K562 (cell line): ENCODE measurements at regions not wholly inside any gene's neighbourhood (a gene's known extent, or its start where the extent isn't known, plus 50 kb on each side); places are given as distances from the start of the nearest gene placed in this dataset.

Experiments
- ATAC-seq: fragments of 200-7000 bp; cut with Tn5 transposase; 3 replicates; pipeline ENCODE4 v1.9.1; 2020; ENCODE audit warnings: moderate library complexity
- BruUV-seq: library from RNA; stranded (reverse); fragments of 400-500 nt; replicated peaks from 2 replicates; lab custom pipeline; 2021; lab: Mats Ljungman, UMichigan
- CTCF ChIA-PET: fragments of 300-600 bp; formaldehyde crosslinking; extraction: SDS; loops from one replicate; lab custom pipeline; 2021; ENCODE audit warnings: low intra/inter-chr PET ratio; lab: Yijun Ruan, JAX
- POLR2A ChIA-PET: fragments of 300-600, 350-650 bp; sonication (Branson Sonifier 250); formaldehyde crosslinking; extraction: SDS; loops from one replicate; lab custom pipeline; 2021; ENCODE audit warnings: antibody characterized with exemption, inconsistent platforms; lab: Yijun Ruan, JAX
- DNase-seq, 4 experiments: peaks; one replicate each; pipeline versions ENCODE4 v3.0.0 to v3.0.0-alpha.2; 2011 to 2018; ENCODE audit warnings: low spot score in 3 of 4, mixed read lengths in 3 of 4; ENCODE audit errors: extremely low read depth in 1 of 4
- FAIRE-seq: peaks from 2 replicates; lab custom pipeline; 2011; peaks lifted over from hg19 to GRCh38; lab: Jason Lieb, UNC
- H2AFZ ChIP-seq: 2 replicates; pipeline ENCODE4 v1.6.0; 2011; ENCODE audit warnings: low read depth, low read length, control low read depth, inconsistent platforms
- H3K27ac ChIP-seq: fragments of 200-600 bp; 3 replicates; pipeline ENCODE4 v1.8.0; 2011; ENCODE audit warnings: low read depth, mild to moderate bottlenecking, control low read depth, inconsistent platforms, low read length, moderate library complexity, mixed read lengths; ENCODE audit errors: extremely low read depth
- H3K27me3 ChIP-seq, 2 experiments: fragments of 300-600 bp in 1 of 2; 2 replicates in 1 of 2; 3 replicates in 1 of 2; pipeline versions ENCODE4 v1.6.0 to v1.8.0; 2011; ENCODE audit warnings: inconsistent platforms in 2 of 2, low read length in 2 of 2, mild to moderate bottlenecking in 1 of 2, mixed read lengths in 1 of 2, moderate library complexity in 1 of 2; ENCODE audit not compliant: control insufficient read depth in 2 of 2, insufficient read depth in 2 of 2
- H3K36me3 ChIP-seq: fragments of 300-600 bp; 3 replicates; pipeline ENCODE4 v1.8.0; 2011; ENCODE audit warnings: mild to moderate bottlenecking, low read length, inconsistent platforms; ENCODE audit not compliant: control insufficient read depth, insufficient read depth
- H3K4me1 ChIP-seq, 2 experiments: fragments of 200-600 bp in 1 of 2; replicated peaks in 1 of 2; 2 replicates in 1 of 2; 3 replicates in 1 of 2; pipeline versions ENCODE4 v1.5.1 to v1.8.0; 2011; ENCODE audit warnings: inconsistent platforms in 2 of 2, low read length in 2 of 2, mild to moderate bottlenecking in 1 of 2, mixed read lengths in 1 of 2, moderate library complexity in 1 of 2; ENCODE audit not compliant: control insufficient read depth in 2 of 2, insufficient read depth in 2 of 2
- H3K4me2 ChIP-seq: 2 replicates; pipeline ENCODE4 v1.6.1; 2011; ENCODE audit warnings: low read length, control low read depth, inconsistent platforms, mixed read lengths; ENCODE audit not compliant: insufficient read depth
- H3K4me3 ChIP-seq: fragments of 200-600 bp; sonication (generic), shearing (Covaris generic); 2 replicates; pipeline ENCODE4 v1.5.1; 2016; ENCODE audit warnings: control low read depth, inconsistent platforms
- H3K79me2 ChIP-seq: fragments of 200-600 bp; 3 replicates; pipeline ENCODE4 v1.8.0; 2011; ENCODE audit warnings: low read length, inconsistent platforms; ENCODE audit not compliant: control insufficient read depth, insufficient read depth
- H3K9ac ChIP-seq, 2 experiments: 2 replicates each; pipeline versions ENCODE4 v1.6.0 to v1.6.1; 2011; ENCODE audit warnings: low read depth in 2 of 2, low read length in 2 of 2, control low read depth in 1 of 2, inconsistent platforms in 1 of 2, mild to moderate bottlenecking in 1 of 2, mixed read lengths in 1 of 2; ENCODE audit not compliant: insufficient read depth in 1 of 2
- H3K9me1 ChIP-seq: one replicate; pipeline ENCODE4 v1.6.0; 2011; ENCODE audit warnings: inconsistent platforms, mild to moderate bottlenecking, low read length, moderate library complexity; ENCODE audit not compliant: control insufficient read depth, insufficient read depth
- H3K9me3 ChIP-seq: replicated peaks from 2 replicates; pipeline ENCODE4 v1.5.1; 2011; ENCODE audit warnings: low read depth, low read length, inconsistent platforms; ENCODE audit not compliant: control insufficient read depth, insufficient read depth
- H4K20me1 ChIP-seq: replicated peaks from 2 replicates; pipeline ENCODE4 v1.6.1; 2011; ENCODE audit warnings: low read length, inconsistent platforms, mixed read lengths; ENCODE audit not compliant: control insufficient read depth, insufficient read depth
- FUS ChIP-seq: fragments of 200-400 bp; formaldehyde crosslinking; optimal IDR thresholded peaks from 2 replicates; pipeline ENCODE3; 2017; ENCODE audit warnings: low read depth, low read length
- IFI16 ChIP-seq: fragments of 250-450 bp; sonication (Bioruptor Pico); IDR thresholded peaks from 2 replicates; pipeline ENCODE4 v2.1.2; 2022; ENCODE audit warnings: mild to moderate bottlenecking, inconsistent platforms
- LEF1 ChIP-seq: fragments of 450-650 bp; IDR thresholded peaks from 2 replicates; pipeline ENCODE4 v1.6.1; 2016; ENCODE audit warnings: mild to moderate bottlenecking
- MTA1 ChIP-seq: fragments of 450-650 bp; IDR thresholded peaks from 2 replicates; pipeline ENCODE4 v1.6.1; 2017; ENCODE audit warnings: borderline replicate concordance
- NCOR1 ChIP-seq: fragments of 450-650 bp; IDR thresholded peaks from 2 replicates; pipeline ENCODE4 v1.6.1; 2016; ENCODE audit warnings: mild to moderate bottlenecking, moderate library complexity
- TBL1XR1 ChIP-seq, 2 experiments: IDR thresholded peaks; 2 replicates each; pipeline ENCODE4 v1.6.1; 2012; ENCODE audit warnings: improper control_type of control experiment in 2 of 2, low read length in 2 of 2, mild to moderate bottlenecking in 1 of 2
- ZBTB8A ChIP-seq: fragments of 450-650 bp; IDR thresholded peaks from 2 replicates; pipeline ENCODE4 v1.6.1; 2018; ENCODE audit warnings: mild to moderate bottlenecking, moderate library complexity; ENCODE audit not compliant: partially characterized antibody
- ZNF121 ChIP-seq: sonication (generic); formaldehyde crosslinking; conservative IDR thresholded peaks from 2 replicates; pipeline ENCODE4 v1.8.0; 2022; ENCODE audit warnings: missing genetic modification reagents
- ZNF76 ChIP-seq: fragments of 250-450 bp; sonication (Bioruptor Pico); IDR thresholded peaks from 2 replicates; pipeline ENCODE4 v1.4.0; 2020; ENCODE audit warnings: mild to moderate bottlenecking, moderate library complexity, borderline replicate concordance
- WGBS: fragments of 100-300 bp; shearing (Covaris generic); methylation state at CpG from one replicate; pipeline ENCODE4 v1.1.6; 2016; ENCODE audit warnings: low coverage, mixed read lengths; ENCODE audit not compliant: insufficient coverage; ENCODE audit errors: missing lambda C conversion rate; 5-methylcytosine and 5-hydroxymethylcytosine counted together
- in situ Hi-C: fragments of 300-500 bp; cut with MboI; formaldehyde crosslinking; loops from 4 replicates; pipeline ENCODE4 v1.15.0; 2018; ENCODE audit warnings: inconsistent platforms, mixed read lengths
- intact Hi-C: fragments of 100-400 bp; cut with micrococcal nuclease; formaldehyde crosslinking; loops from 2 replicates; pipeline ENCODE4 v1.14.2; 2022
- TF ChIP-seq, protein P1 (sequence below): IDR thresholded peaks from 2 replicates; pipeline ENCODE4 v1.6.1; 2014; ENCODE audit warnings: antibody characterized with exemption
- TF ChIP-seq, protein P2 (sequence below), 2 experiments: fragments of 450-650 bp; IDR thresholded peaks; 2 replicates each; pipeline ENCODE4 v1.6.1; 2018; ENCODE audit warnings: mild to moderate bottlenecking in 2 of 2, low read depth in 1 of 2; ENCODE audit not compliant: partially characterized antibody in 2 of 2

DNA sequence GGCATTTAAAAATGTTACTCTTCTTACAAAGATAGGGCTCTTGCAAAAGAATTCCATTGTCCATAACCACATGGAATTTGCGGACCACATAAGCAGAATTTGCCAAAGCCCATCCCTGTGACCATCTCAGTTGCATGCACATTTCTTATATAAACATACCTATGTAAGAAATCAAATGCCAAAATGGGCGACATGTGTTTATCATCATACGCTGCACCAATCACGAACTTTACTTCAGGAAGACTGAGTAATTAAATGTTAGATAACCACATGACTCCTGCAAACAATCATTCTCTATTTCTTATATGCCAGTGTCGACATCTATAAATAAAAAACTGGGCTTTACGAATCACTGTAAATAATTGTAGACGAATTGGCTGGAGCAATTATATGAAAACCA is 186.1 kb upstream of the RBMS1 start:
- Histone ChIP-seq H3K36me3 (no peaks in the 10 kb centered on the region), H3K9ac (no peak overlapping the region), H3K9me1 (no peaks in the 10 kb centered on the region), H3K79me2 (no peaks in the 10 kb centered on the region), H3K27ac (no peak overlapping the region), H3K27me3 (no peaks in the 10 kb centered on the region), H3K4me1 (no peaks in the 10 kb centered on the region), H3K4me2 (no peak overlapping the region), H2AFZ (no peak overlapping the region), H3K9me3 (peaks cover 1% of the 10 kb centered on the region), H3K4me3 (no peak overlapping the region), H4K20me1 (no peaks in the 10 kb centered on the region)
- no peak for DNase-seq
- BruUV-seq: no TSS peak
- CTCF ChIA-PET: no interaction called here
- in situ Hi-C loops (no loop called here), intact Hi-C loops (no loop called here)
- ATAC-seq: no peak
- no peak for FAIRE-seq
- POLR2A ChIA-PET: no interaction called here
- TF ChIP-seq ZNF76 (CRISPR knock-in tag) (no peak), FUS (no peak)
- WGBS: under 1% methylated on average over 7 of the region's 7 CpGs

DNA sequence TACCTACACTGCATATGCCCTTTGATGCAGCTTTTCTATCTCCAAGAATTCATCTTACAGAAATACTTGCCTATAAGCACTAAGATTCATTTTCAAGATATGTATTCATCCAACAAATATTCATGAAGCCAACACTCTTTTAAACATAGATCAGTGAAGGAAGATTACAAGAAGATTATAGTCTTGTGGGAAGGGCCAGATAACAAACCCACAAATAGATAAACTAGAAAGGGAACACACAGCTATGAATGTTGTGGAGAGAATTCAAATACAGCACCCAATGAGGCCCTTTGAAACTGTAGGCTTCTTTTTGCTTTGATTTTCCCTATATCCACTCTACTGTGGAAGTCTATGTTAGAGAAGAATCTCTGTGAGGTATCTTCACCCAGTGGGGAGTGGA is 186.7 kb upstream of the RBMS1 start:
- Histone ChIP-seq H3K27ac (no peak overlapping the region), H3K4me3 (no peak overlapping the region), H3K27me3 (no peaks in the 10 kb centered on the region), H3K79me2 (no peaks in the 10 kb centered on the region), H3K4me1 (no peaks in the 10 kb centered on the region), H4K20me1 (no peaks in the 10 kb centered on the region), H2AFZ (no peak overlapping the region), H3K9me1 (no peaks in the 10 kb centered on the region), H3K4me2 (no peak overlapping the region), H3K36me3 (no peaks in the 10 kb centered on the region), H3K9ac (no peak overlapping the region), H3K9me3 (peaks cover 1% of the 10 kb centered on the region)
- in situ Hi-C loops (no loop called here), intact Hi-C loops (no loop called here)
- no peak for FAIRE-seq
- BruUV-seq: no TSS peak
- ChIA-PET CTCF (no interaction called here), POLR2A (no interaction called here)
- no peak for DNase-seq
- no peak for ATAC-seq
- TF ChIP-seq LEF1: no peak
- no peak for TF ChIP-seq ZBTB8A
- TF ChIP-seq, protein P1, sequence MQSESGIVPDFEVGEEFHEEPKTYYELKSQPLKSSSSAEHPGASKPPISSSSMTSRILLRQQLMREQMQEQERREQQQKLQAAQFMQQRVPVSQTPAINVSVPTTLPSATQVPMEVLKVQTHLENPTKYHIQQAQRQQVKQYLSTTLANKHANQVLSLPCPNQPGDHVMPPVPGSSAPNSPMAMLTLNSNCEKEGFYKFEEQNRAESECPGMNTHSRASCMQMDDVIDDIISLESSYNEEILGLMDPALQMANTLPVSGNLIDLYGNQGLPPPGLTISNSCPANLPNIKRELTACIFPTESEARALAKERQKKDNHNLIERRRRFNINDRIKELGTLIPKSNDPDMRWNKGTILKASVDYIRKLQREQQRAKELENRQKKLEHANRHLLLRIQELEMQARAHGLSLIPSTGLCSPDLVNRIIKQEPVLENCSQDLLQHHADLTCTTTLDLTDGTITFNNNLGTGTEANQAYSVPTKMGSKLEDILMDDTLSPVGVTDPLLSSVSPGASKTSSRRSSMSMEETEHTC: no peak
- no peak for TF ChIP-seq IFI16 (CRISPR knock-in tag)
- no peak for TF ChIP-seq TBL1XR1 (IDR thresholded peaks at IDR 0.05; ENCODE audit: low read length in 2 of 2)
- TF ChIP-seq ZNF121 (CRISPR knock-in tag): no peak
- TF ChIP-seq, protein P2, sequence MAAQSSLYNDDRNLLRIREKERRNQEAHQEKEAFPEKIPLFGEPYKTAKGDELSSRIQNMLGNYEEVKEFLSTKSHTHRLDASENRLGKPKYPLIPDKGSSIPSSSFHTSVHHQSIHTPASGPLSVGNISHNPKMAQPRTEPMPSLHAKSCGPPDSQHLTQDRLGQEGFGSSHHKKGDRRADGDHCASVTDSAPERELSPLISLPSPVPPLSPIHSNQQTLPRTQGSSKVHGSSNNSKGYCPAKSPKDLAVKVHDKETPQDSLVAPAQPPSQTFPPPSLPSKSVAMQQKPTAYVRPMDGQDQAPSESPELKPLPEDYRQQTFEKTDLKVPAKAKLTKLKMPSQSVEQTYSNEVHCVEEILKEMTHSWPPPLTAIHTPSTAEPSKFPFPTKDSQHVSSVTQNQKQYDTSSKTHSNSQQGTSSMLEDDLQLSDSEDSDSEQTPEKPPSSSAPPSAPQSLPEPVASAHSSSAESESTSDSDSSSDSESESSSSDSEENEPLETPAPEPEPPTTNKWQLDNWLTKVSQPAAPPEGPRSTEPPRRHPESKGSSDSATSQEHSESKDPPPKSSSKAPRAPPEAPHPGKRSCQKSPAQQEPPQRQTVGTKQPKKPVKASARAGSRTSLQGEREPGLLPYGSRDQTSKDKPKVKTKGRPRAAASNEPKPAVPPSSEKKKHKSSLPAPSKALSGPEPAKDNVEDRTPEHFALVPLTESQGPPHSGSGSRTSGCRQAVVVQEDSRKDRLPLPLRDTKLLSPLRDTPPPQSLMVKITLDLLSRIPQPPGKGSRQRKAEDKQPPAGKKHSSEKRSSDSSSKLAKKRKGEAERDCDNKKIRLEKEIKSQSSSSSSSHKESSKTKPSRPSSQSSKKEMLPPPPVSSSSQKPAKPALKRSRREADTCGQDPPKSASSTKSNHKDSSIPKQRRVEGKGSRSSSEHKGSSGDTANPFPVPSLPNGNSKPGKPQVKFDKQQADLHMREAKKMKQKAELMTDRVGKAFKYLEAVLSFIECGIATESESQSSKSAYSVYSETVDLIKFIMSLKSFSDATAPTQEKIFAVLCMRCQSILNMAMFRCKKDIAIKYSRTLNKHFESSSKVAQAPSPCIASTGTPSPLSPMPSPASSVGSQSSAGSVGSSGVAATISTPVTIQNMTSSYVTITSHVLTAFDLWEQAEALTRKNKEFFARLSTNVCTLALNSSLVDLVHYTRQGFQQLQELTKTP (IDR thresholded peaks at IDR 0.05; ENCODE audit: low read depth in 1 of 2, partially characterized antibody in 2 of 2): no peak
- no peak for TF ChIP-seq MTA1
- no peak for TF ChIP-seq NCOR1
